K562 (cell line): ENCODE measurements at regions not wholly inside any gene's neighbourhood (a gene's known extent, or its start where the extent isn't known, plus 50 kb on each side); places are given as distances from the start of the nearest gene placed in this dataset.
A peak's percentile ranks its signal among the peaks of the same experiment; 100 is the strongest.

Experiments
- BRF1 ChIP-seq: IDR thresholded peaks from 3 replicates; pipeline ENCODE4 v1.6.1; 2011; ENCODE audit warnings: borderline replicate concordance, mild to moderate bottlenecking; ENCODE audit not compliant: insufficient read length; ENCODE audit errors: extremely low read depth
- CBFA2T3 ChIP-seq: fragments of 450-650 bp; IDR thresholded peaks from 2 replicates; pipeline ENCODE4 v1.6.1; 2017
- CEBPG ChIP-seq, 3 experiments: fragments of 200-800 bp in 1 of 3; sonication (Bioruptor generic) in 1 of 3; sonication (generic) in 1 of 3; formaldehyde crosslinking in 1 of 3; IDR thresholded peaks in 2 of 3; conservative IDR thresholded peaks in 1 of 3; 2 replicates each; pipeline versions ENCODE4 v1.6.1 to v1.8.0; 2016 to 2022; ENCODE audit warnings: missing compliant biosample characterization in 2 of 3, missing genetic modification characterization in 2 of 3, mild to moderate bottlenecking in 1 of 3, missing genetic modification reagents in 1 of 3
- EP300 ChIP-seq: IDR thresholded peaks from 2 replicates; pipeline ENCODE4 v1.6.1; 2012; ENCODE audit warnings: low read length, improper control_type of control experiment
- HDAC2 ChIP-seq: fragments of 450-650 bp; IDR thresholded peaks from 2 replicates; pipeline ENCODE4 v1.6.1; 2016; ENCODE audit warnings: mild to moderate bottlenecking
- KDM2B ChIP-seq: fragments of 250-450 bp; sonication (Bioruptor Pico); IDR thresholded peaks from 2 replicates; pipeline ENCODE4 v1.8.0; 2021; ENCODE audit warnings: mild to moderate bottlenecking, moderate library complexity
- MNT ChIP-seq, 2 experiments: fragments of 450-650 bp; conservative IDR thresholded peaks; 2 replicates each; pipeline ENCODE4 v1.6.1; 2017; ENCODE audit warnings: mild to moderate bottlenecking in 2 of 2, moderate library complexity in 2 of 2
- NFIC ChIP-seq: fragments of 450-650 bp; IDR thresholded peaks from 2 replicates; pipeline ENCODE4 v1.6.1; 2017; ENCODE audit warnings: mild to moderate bottlenecking, inconsistent platforms
- REST ChIP-seq, 2 experiments: fragments of 450-650 bp; formaldehyde crosslinking in 1 of 2; IDR thresholded peaks; 2 replicates each; pipeline versions ENCODE4 v1.4.0 to v1.6.1; 2014 to 2020; ENCODE audit warnings: mild to moderate bottlenecking in 2 of 2, borderline replicate concordance in 1 of 2, low read depth in 1 of 2
- RNF2 ChIP-seq: sonication (generic); IDR thresholded peaks from 2 replicates; pipeline ENCODE4 v1.6.1; 2016
- SP1 ChIP-seq: sonication (generic); formaldehyde crosslinking; IDR thresholded peaks from 2 replicates; pipeline ENCODE4 v1.8.1; 2022; ENCODE audit warnings: mild to moderate bottlenecking, missing genetic modification reagents
- STAT5A ChIP-seq: IDR thresholded peaks from 2 replicates; pipeline ENCODE4 v1.6.1; 2012; ENCODE audit warnings: low read length, inconsistent platforms, borderline replicate concordance
- TAL1 ChIP-seq: fragments of 450-650 bp; IDR thresholded peaks from 2 replicates; pipeline ENCODE4 v1.6.1; 2016; ENCODE audit warnings: mild to moderate bottlenecking
- TRIM28 ChIP-seq: fragments of 450-650 bp; IDR thresholded peaks from 2 replicates; pipeline ENCODE4 v1.6.1; 2017
- ZNF165 ChIP-seq: fragments of 250-450 bp; sonication (Bioruptor Pico); IDR thresholded peaks from 2 replicates; pipeline ENCODE4 v1.4.0; 2020; ENCODE audit warnings: borderline replicate concordance
- ZNF239 ChIP-seq: fragments of 250-450 bp; sonication (Bioruptor Pico); IDR thresholded peaks from 2 replicates; pipeline ENCODE4 v1.4.0; 2020; ENCODE audit warnings: mild to moderate bottlenecking
- ZNF644 ChIP-seq: fragments of 200-800 bp; sonication (Bioruptor generic); IDR thresholded peaks from 2 replicates; pipeline ENCODE4 v1.6.1; 2016; ENCODE audit warnings: low read depth, missing genetic modification characterization, missing compliant biosample characterization
- ZNF75A ChIP-seq: fragments of 450-650 bp; formaldehyde crosslinking; IDR thresholded peaks from 2 replicates; pipeline ENCODE4 v1.4.0; 2020; ENCODE audit warnings: mild to moderate bottlenecking
- TF ChIP-seq, protein P1 (sequence below): sonication (generic); formaldehyde crosslinking; IDR thresholded peaks from 2 replicates; pipeline ENCODE4 v1.8.1; 2023; ENCODE audit warnings: mild to moderate bottlenecking, missing genetic modification reagents

DNA sequence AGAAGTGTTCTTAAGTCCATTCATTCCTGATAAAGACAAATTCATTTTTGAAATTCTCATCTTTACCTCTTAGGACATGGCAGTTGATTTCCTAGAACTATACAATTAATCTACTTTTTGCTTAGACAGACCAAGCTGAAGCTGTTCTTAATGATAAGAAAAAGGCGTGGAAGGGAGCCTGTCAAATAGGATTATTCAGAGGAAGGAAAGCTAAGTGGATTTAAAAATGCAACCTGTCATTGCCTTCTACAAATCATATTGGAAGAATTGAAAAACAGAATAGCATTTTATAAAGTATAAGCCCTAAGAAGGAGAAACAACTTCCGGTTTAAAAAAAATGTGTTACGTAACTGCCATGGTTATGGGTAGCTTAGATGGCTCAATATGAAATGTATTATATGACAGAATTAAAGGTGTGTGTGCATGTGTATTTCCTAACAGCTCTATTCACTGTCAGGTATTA is 81.2 kb upstream of the RAP2B start (continued):
- peak; percentile 2; the same call in 1 of the 2 replicates for TF ChIP-seq REST (IDR thresholded peaks at IDR 0.05; ENCODE audit: borderline replicate concordance)
- no peak for TF ChIP-seq REST (CRISPR knock-in tag; IDR thresholded peaks at IDR 0.05; ENCODE audit: low read depth)
- peak in 1 of 2 experiments; percentile 45; a peak in 2 of 4 replicates for TF ChIP-seq MNT (conservative IDR thresholded peaks at IDR 0.05)
- no peak for TF ChIP-seq SP1 (CRISPR knock-in tag)
- TF ChIP-seq RNF2: peak; percentile 68; the same call in 1 of the 2 replicates
- TF ChIP-seq, protein P1, sequence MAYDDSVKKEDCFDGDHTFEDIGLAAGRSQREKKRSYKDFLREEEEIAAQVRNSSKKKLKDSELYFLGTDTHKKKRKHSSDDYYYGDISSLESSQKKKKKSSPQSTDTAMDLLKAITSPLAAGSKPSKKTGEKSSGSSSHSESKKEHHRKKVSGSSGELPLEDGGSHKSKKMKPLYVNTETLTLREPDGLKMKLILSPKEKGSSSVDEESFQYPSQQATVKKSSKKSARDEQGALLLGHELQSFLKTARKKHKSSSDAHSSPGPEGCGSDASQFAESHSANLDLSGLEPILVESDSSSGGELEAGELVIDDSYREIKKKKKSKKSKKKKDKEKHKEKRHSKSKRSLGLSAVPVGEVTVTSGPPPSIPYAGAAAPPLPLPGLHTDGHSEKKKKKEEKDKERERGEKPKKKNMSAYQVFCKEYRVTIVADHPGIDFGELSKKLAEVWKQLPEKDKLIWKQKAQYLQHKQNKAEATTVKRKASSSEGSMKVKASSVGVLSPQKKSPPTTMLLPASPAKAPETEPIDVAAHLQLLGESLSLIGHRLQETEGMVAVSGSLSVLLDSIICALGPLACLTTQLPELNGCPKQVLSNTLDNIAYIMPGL (CRISPR knock-in tag): no peak
- no peak for TF ChIP-seq ZNF165 (CRISPR knock-in tag)
- TF ChIP-seq ZNF644 (tag): 0 out of 2 replicates have a peak, but pooled peaks have one; percentile 3
- TF ChIP-seq EP300: peak; percentile 96
- peak; percentile 100 for TF ChIP-seq STAT5A
- TF ChIP-seq ZNF239: no peak
- TF ChIP-seq KDM2B (CRISPR knock-in tag): no peak
- no peak for TF ChIP-seq BRF1
- TF ChIP-seq ZNF75A: no peak
- no peak for TF ChIP-seq CEBPG (CRISPR knock-in tag; IDR thresholded peaks at IDR 0.05)
- peak; percentile 75 to 79 for TF ChIP-seq CEBPG (tag; conservative IDR thresholded peaks at IDR 0.05 in 1 of 2, IDR thresholded peaks at IDR 0.05 in 1 of 2)
- peak; percentile 95 for TF ChIP-seq CBFA2T3
- TF ChIP-seq TAL1: peak; percentile 90
- TF ChIP-seq TRIM28: no peak
- TF ChIP-seq NFIC: peak; percentile 69
- 0 out of 2 replicates have a peak, but pooled peaks have one; percentile 15 for TF ChIP-seq HDAC2
